Jurkat, Clone E6-1 (cell line): ENCODE measurements at regions not wholly inside any gene's neighbourhood (a gene's known extent, or its start where the extent isn't known, plus 50 kb on each side); places are given as distances from the start of the nearest gene placed in this dataset.

Experiments
- DNase-seq: peaks from one replicate; pipeline ENCODE4 v3.0.0-alpha.2; 2011; ENCODE audit warnings: low read depth, low spot score
- H3K4me3 ChIP-seq: 2 replicates; pipeline ENCODE4 v1.5.1; 2011; ENCODE audit warnings: mild to moderate bottlenecking, low read length, control low read depth, moderate library complexity

DNA sequence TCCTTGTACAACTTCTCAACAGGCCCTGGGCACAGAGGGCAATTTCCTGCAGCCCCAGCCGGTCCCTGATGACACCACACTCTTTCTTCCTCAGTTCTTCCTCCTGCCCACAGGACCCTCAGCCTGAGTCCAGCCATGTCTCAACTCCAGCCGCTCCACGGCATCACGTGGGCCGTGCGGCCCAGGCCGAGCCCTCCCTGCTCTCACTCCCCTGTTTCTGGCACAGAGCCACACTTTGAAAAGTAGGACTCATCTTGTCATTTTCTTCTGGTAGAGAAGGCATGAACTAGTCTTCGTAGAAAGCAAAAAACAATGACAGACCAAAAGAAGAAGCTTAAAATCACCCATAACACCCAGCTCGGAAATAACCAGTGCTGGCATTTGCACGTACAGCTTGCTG lies 404.7 kb upstream of the IRX1 start:
- H3K4me3 ChIP-seq, result no peak overlapping the region
- no peak for DNase-seq

DNA sequence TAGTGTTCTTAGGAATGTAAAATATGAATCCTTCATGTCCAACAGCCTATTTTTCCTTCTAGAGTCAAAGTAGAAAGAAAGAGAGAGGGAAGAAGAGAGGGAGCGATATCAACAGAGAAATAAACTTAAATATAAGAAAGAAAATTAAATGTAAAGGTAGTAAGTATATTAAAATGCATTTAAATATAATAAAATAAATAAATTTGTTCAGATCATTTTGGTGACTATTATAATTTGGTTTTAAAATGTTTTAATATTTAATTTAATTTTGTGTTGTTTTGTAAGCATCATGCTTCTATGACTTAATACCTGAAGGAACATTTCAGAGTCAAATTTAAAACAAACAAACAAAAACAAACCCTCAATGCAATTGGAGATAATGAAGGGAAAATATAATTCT lies 405.2 kb upstream of the IRX1 start:
- no peak for DNase-seq
- no peak overlapping the region for H3K4me3 ChIP-seq

DNA sequence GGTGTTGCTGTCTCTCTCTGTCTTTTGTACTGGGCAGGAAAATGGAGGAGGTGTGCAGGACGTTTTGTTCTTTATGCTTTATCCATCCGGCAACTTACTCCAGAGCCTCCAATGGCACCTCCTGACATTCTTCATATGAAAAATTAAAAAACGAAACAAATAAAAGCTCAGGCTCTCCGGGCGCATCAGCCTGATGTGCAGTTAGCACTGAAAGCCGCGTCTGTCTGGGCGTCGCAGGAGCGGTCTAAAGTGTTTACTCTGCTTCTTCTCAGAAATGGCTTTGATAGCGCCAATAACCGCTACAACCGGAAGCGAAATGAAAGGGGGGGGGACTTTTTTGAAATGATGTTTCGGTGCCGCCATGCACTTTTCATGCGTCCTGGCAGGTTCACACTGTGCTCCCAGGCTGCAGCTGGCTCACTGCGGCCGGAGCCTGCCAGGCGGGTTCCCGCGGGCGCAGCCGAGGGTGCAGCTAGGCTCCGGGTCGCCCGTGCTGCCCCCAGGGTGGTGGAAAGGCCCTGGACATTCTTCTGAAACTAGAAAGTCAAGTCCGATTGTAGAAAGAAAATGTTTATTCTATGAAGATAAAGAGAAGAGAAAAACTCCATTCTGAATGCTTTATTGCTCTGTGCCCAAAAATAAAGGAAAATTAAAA lies 407.7 kb upstream of the IRX1 start:
- DNase-seq, result no peak
- H3K4me3 ChIP-seq, result no peak overlapping the region

DNA sequence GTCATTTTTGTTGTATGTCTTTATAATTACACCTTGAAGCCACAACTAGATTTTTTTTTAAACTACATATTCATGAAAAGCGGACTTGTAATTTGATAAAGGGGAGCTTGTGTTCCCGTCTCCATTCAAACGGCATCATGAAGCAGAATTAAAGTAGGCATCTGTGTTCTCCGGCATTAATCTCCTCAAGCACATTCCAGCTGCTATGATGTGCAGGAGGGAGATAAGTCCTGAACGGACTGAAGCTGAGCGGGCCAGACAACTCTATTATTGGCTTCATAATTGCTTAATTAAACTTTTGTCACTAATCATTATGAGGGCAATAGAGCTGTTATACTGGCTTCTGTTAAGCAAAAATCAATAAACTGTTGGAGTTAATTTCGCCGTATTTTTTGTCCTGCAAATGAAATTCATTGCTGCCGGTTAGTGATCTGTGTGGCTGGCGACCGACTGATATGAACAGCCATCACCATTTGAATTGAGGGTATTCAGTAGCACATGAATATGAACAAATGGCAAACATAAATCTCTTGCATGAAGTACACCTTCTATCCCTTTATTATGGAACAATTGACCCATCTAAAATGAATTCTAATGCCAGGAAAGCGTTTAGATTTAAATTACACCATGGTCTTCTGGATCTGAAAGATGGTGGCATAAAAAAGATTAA lies 408.8 kb upstream of the IRX1 start:
- H3K4me3 ChIP-seq, result no peak overlapping the region
- no peak for DNase-seq

DNA sequence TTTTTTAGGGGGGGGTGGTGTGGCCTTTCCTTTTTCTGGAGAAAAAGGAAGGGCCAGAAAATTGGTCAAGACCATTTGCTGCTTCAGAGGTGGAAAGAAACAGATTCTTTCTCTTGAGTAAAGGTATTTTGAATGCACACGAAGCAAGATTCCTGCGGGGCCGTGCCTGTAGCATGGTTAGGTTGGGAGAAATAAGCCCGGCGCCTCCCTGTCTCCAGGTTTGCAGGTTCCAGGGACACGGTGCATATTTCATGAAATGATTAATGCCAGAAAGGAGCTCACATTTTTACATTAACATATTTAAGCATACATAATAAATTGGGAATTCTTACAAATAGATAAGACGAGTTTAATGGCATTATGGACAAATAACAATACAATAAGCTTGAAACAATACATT lies 409.5 kb upstream of the IRX1 start:
- DNase-seq, result no peak
- H3K4me3 ChIP-seq, result no peak overlapping the region

DNA sequence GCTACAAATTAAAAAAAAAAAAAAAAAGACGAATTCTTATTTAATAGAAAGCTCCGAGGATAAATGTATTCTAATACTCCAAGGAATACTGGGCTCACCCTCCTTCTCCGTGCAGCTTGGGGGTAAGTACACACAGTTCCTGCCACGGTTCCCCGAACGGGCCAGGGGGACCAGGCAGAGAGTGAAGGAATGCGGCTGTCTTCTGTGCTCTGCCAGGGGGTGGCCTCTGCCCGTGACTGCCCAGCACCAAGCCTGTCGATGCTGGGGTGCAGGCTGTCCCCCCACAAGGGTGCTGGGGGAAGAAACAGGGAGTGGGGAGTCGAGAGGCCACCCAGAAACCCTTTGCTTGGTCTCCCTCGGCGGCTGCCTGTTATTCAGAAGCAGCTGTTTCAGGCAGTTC lies 410.1 kb upstream of the IRX1 start:
- no peak for DNase-seq
- H3K4me3 ChIP-seq, result no peak overlapping the region

DNA sequence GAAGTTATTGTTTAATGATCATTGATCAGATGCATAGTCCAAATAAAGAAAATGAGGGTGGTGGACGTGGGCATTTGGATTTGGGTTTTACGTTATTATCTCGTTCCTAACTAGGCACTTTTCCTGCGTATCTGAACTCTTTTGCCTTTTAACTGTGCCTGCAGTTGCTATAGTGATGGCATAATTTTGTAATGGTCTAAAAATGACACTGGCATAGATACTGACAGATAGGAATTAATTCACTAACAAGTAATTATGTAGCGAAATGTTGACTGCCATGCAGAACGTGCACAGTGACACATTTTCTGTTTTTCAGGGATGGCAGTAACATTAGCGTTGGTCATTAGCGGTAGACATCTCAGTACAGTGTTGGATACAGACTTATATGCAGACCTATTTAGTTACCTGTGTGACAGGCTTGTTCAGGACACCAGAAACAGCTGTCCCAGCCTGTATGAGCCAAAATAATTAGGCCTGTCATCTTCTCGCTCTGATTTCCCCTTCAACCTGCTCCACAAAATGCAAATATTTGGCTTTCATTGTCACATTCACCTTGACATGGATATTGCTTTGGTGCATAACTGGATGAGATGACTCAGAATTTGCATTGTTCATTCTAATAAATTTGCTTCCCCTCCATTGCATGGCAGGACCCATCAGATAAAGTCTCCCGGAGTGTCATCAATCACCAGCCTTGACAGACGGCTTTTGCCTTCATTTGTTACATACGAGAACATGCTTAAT lies 413.3 kb upstream of the IRX1 start:
- no peak overlapping the region for H3K4me3 ChIP-seq
- DNase-seq, result no peak

DNA sequence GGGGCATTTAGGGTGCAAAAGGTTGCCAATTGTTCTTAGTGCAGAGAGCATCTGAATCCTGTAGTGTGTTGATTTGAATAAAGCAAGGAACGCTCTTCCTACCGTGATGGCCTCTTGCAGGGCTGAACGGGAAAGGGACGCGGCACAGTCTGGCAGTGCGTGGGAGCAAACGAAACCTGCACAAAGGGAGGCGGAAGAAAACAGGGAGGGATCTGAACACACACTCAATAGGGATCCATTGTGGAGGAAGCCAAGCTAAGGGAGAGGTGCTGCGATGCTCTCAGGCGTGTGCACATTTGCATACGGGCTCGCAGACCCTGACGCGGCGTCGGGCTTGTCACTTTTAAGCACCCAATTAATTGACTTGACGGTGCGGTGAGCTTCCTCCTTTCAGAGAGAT lies 414.0 kb upstream of the IRX1 start:
- no peak for DNase-seq
- H3K4me3 ChIP-seq, result no peak overlapping the region

DNA sequence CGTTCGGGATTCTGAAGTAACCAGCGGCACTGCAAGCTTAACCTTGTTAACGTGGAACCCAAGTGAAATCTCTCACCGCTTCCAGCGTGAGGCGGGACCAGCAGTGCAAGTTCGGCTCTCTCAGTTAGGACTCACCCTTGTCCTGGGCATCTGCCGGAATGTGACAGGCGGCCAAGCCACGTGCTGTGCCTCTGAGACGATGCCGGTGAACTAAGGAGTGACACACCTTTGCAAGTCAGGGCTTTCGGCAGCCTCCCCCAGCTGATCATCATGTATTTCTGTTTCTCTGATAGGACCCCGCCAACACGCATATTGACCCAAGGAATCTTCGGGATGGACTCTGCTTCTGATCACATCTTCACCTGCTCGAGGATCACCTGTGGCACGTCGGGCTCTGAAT lies 415.0 kb upstream of the IRX1 start:
- DNase-seq, result no peak
- no peak overlapping the region for H3K4me3 ChIP-seq

DNA sequence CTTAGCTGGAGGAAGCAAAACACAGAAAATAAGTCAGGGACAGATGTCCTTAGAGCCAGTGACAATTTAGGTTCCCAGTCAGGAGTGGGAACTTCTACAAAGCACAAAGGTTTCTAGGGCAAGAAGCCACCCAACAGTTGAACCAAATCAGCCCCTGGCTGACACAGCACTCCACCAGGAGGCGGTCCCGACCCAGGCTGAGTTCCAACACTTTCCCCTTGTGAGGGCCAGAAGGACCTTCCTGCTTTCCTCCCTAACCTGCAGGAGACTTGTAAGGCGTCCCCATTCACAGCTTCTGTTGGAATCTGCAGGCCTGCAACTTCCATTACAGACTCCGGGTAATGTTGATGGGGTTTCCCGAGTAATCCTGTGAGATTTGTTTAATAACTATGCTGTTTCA lies 416.4 kb upstream of the IRX1 start:
- no peak for DNase-seq
- no peak overlapping the region for H3K4me3 ChIP-seq

DNA sequence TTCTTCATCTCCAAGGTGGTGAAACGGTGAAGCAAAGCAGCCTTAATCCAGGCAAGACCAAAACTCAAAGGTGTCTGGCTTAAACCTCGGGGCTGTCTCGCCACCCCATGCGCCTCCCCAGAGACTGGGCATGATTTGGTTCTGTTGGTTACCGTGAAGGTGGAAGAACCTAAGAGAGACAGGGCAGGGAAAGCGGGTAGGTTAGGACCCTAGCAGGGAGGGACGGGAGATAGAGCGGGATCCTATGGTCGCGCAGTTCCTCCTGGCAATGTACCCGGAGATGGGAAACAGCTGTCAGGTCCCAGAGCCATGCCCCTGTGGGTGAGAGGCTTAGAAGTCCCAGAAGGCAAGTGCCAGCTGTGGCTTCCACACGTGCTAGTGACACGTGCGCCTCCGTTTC lies 418.3 kb upstream of the IRX1 start:
- no peak overlapping the region for H3K4me3 ChIP-seq
- DNase-seq, result no peak

DNA sequence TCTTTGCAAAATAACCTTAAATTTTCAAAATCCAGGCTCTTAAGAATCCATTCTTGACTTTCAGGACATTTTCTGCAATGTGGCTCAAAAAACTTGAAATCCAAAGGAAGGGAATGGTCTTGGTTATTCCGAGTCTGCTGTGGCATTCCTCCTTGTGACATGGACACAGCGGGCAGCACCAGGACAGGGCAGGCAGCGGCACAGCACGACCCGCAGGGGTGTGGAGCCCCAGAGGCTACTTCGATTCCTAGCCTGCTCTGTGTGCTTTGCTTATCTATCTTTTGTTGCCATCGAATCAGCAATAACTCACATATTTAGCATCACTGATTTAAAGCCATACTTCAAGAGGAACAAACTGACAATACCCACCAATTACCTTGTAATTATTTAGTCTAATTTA lies 420.2 kb upstream of the IRX1 start:
- H3K4me3 ChIP-seq, result no peak overlapping the region
- no peak for DNase-seq

DNA sequence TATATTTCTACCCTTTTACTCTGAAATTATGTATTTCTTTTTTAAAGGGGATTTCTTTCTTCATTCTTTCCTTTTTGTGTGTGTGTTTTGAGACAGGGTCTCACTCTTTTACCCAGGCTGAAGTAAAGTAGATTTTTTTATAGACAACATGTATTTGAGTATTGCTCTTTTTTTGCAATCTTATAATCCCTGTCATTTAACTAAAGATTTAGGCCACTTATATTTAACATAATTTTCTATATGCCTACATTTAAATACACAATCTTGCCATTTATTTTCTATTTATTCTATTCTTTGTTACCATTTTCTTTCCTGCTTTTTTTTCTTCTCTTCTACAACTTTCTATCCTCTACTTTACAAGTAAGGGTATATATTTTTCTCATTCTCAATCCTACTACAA lies 416.0 kb upstream of the IRX2 start:
- H3K4me3 ChIP-seq, result no peak overlapping the region

DNA sequence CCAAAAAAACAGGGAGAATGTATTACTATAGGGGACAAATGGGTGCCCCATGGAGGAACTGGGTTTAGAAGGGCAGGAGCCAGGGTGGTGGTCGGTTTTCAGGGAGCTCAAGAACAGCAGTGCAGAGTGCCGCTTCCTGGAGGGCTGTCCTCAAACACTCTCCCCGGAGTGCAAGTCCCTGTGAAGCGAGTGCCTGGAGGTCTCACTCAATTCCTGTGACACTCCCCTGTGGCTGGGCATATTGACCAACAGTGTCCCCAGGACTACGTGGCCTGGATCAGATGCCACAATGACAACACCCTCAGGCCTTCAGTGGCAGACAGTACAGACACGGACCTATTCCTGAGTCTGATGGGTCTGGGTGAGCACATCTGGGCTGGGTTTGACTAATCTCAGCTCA lies 412.1 kb upstream of the IRX2 start:
- DNase-seq, result no peak
- no peak overlapping the region for H3K4me3 ChIP-seq

More for the DNA sequence above, 416.0 kb upstream of the IRX2 start:
- no peak for DNase-seq

DNA sequence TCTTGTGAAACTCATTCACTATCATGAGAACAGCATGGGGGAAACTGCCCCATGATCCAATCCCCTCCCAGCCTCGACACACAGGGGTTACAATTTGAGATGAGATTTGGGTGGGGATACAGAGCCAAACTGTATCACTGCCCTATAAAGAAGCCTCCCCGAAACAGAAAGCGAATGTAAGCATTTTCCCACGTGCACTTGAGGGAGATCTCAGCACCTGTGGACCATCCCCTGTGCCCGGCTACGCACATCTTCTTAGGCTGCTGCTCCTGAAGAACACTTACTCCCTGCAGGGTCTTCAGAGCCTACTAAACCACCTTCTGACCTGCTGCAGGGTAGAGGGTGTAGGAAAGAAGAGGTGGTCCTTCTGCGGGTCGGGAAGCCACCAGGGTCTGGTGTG lies 410.2 kb upstream of the IRX2 start:
- no peak for DNase-seq
- H3K4me3 ChIP-seq, result no peak overlapping the region

DNA sequence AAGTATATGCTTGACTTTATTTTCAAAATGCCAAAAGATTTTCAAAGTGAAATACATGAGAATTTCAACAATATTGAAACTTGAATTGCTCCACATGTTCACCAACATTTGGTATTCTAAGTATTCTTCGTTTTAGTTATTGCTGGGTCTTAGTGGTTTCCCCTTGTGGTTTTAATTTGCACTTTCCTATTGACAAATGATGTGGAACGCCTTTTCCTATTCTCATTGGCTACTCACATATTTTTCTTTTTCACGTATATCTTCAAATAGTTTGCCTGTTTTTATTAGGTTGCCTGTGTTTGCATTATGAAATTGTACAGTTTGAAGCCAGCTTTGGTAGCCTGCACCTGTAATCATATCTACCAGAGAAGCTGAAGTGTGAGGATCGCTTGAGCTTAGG lies 405.7 kb upstream of the IRX2 start:
- H3K4me3 ChIP-seq, result no peak overlapping the region
- no peak for DNase-seq

DNA sequence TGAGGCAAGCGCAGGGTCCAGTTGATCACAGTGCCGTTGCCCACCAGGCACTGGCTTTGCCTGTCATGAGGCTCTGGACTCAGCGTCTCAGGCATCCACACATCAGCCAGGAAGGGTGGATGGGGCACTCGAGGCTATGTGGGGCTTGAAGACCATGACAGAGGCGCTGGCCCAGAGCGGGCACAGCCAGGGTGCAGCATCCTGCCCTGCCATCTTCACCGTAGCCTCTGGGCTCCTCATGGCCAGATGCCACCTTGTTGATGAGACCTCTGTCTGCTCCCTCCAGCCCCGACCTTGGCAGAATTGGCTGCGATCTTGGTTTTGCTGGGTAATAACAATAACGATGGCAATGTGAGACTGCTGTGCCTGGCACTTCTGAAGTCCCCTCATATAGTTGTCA lies 404.2 kb upstream of the IRX2 start:
- DNase-seq, result no peak
- no peak overlapping the region for H3K4me3 ChIP-seq

DNA sequence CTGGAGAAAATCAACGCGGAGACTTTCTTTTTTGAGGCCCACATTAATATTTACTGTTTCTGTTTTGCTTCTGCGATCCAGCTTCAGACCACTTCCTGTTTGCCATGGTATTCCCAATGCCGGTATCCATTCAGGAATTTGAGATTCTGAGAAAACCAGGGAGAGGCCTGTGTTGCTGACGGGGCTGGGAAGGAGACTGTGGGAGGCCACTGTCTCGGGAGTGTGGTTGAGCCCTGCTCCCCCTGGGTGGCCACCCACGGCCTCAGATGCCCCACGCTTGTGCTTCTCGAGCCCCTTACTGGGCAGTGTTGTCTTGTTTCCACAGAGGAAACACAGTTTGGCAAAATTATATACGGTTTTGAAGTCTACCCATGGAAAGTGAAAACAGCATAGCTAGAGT lies 403.6 kb upstream of the IRX2 start:
- no peak for DNase-seq
- no peak overlapping the region for H3K4me3 ChIP-seq

DNA sequence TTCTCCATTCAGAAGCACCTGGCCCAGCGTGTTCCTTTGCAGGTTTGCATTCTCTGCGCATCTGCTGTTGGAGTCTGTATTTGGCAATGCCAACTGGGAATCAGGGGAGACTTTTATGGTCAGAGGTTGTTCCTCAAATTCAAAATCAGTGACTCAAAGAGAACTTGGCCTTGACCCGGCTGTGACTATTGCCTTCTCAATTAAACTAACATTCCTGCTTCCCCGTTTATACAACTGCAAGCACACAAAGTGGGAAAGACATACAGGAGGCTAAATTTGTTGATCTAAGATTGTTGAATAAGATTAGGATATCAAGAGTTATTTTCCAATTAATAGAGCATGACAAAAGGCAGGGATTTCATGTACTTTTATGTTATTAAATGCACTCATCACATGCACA lies 402.4 kb upstream of the IRX2 start:
- DNase-seq, result no peak
- no peak overlapping the region for H3K4me3 ChIP-seq

DNA sequence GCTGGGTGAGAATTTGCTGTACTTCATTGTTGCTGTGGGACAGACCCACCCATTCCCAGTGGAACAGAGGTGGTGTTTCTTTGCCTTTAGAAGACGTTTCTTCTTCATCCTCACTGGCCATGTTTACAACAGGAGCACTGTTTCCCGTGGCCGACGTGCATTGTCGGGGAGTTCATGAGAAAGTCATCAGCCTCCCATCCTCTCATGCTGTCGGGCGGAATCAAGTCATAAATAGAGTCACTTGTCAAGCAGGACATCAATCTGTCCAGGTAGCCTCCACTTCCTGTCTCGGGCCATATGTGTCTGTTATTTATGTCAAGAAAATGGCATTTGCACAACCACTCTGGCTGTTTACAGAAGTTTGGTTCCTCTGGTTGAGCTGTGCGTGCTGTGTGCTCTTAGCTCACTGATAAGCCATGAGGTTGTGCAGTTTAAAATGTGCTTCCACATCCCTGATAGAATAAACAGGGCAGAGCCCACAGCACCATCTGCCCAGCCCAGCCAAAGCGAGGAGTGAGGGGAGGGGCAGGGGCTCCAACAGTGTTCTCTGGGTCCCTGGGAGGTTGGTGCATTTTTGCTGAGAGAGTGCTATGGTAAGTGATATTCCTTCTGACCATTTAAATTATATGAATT lies 401.9 kb upstream of the IRX2 start:
- H3K4me3 ChIP-seq, result no peak overlapping the region
- no peak for DNase-seq
